EL (cell line): ENCODE measurements at regions not wholly inside any gene's neighbourhood (a gene's known extent, or its start where the extent isn't known, plus 50 kb on each side); places are given as distances from the start of the nearest gene placed in this dataset.

ENCODE experiments used
- DNase-seq: peaks from one replicate; pipeline ENCODE4 v3.0.0-alpha.2; 2016

- no peak for DNase-seq
Observed at GRCh38 chr4:54914781-54915180, 210.6 kb downstream of the KDR start.

- peak; percentile 67 for DNase-seq
Observed at GRCh38 chr4:54913751-54914526, 211.5 kb downstream of the KDR start.

GRCh38 chr4:54912155-54912554 is 213.2 kb downstream of the KDR start:
- DNase-seq = peak; percentile 8

- no peak for DNase-seq
Observed at GRCh38 chr4:54909961-54910360, 215.4 kb downstream of the KDR start.

GRCh38 chr4:54908763-54909162 is 216.6 kb downstream of the KDR start:
- peak; percentile 13 for DNase-seq

GRCh38 chr4:54904953-54905352 is 220.4 kb downstream of the KDR start:
- no peak for DNase-seq

- no peak for DNase-seq
Observed at GRCh38 chr4:54902976-54903375, 222.4 kb downstream of the KDR start.

GRCh38 chr4:54902271-54902670 is 223.1 kb downstream of the KDR start:
- DNase-seq = peak; percentile 74

GRCh38 chr4:54901202-54901601 is 224.2 kb downstream of the KDR start:
- DNase-seq = no peak

- DNase-seq = peak; percentile 41
Observed at GRCh38 chr4:54898656-54899340, 226.6 kb downstream of the KDR start.

- peak; percentile 56 for DNase-seq
Observed at GRCh38 chr4:54898056-54898562, 227.3 kb downstream of the KDR start.

GRCh38 chr4:54897590-54897989 is 227.8 kb downstream of the KDR start:
- peak; percentile 85 for DNase-seq

GRCh38 chr4:54882616-54883015 is 224.9 kb downstream of the KIT start:
- peak; percentile 23 for DNase-seq

- peak; percentile 89 for DNase-seq
Observed at GRCh38 chr4:54879576-54879975, 221.8 kb downstream of the KIT start.

GRCh38 chr4:54877006-54877405 is 219.2 kb downstream of the KIT start:
- peak; percentile 74 for DNase-seq

- DNase-seq = peak; percentile 86
Observed at GRCh38 chr4:54872261-54872660, 214.5 kb downstream of the KIT start.

GRCh38 chr4:54863571-54864255 is 206.0 kb downstream of the KIT start:
- no peak for DNase-seq

GRCh38 chr4:54861201-54861600 is 203.4 kb downstream of the KIT start:
- DNase-seq = no peak

- DNase-seq = no peak
Observed at GRCh38 chr4:54855191-54855854, 197.6 kb downstream of the KIT start.

GRCh38 chr4:54852602-54853001 is 194.8 kb downstream of the KIT start:
- no peak for DNase-seq

GRCh38 chr4:54852054-54852453 is 194.3 kb downstream of the KIT start:
- DNase-seq = no peak

GRCh38 chr4:54844911-54845310 is 187.2 kb downstream of the KIT start:
- DNase-seq = no peak

- DNase-seq = no peak
Observed at GRCh38 chr4:54843946-54844345, 186.2 kb downstream of the KIT start.
